ENCODE measurements at regions not wholly inside any gene's neighbourhood (a gene's known extent, or its start where the extent isn't known, plus 50 kb on each side); places are given as distances from the start of the nearest gene placed in this dataset.

GRCh38 chr6:133062696-133063306, 178.4 kb upstream of the EYA4 start:
- Histone ChIP-seq H3K4me3 (no peak overlapping the region), H3K9me3 (no peaks in the 10 kb centered on the region), H3K27ac (no peak overlapping the region), H3K27me3 (no peaks in the 10 kb centered on the region), H3K36me3 (no peaks in the 10 kb centered on the region), H3K4me1 (peaks cover 0 to 5% (median 0%) of the 10 kb centered on the region in 4 donors)
- TF ChIP-seq CTCF (IDR thresholded peaks at IDR 0.05) = no peak
- intact Hi-C loops (cut with DNase I; ENCODE audit: low total_unique reads) = no loop called here
- DNase-seq = no peak

- TF ChIP-seq CTCF (IDR thresholded peaks at IDR 0.05) = no peak
Measured at GRCh38 chr6:133067960-133068359, 173.2 kb upstream of the EYA4 start.

DNA sequence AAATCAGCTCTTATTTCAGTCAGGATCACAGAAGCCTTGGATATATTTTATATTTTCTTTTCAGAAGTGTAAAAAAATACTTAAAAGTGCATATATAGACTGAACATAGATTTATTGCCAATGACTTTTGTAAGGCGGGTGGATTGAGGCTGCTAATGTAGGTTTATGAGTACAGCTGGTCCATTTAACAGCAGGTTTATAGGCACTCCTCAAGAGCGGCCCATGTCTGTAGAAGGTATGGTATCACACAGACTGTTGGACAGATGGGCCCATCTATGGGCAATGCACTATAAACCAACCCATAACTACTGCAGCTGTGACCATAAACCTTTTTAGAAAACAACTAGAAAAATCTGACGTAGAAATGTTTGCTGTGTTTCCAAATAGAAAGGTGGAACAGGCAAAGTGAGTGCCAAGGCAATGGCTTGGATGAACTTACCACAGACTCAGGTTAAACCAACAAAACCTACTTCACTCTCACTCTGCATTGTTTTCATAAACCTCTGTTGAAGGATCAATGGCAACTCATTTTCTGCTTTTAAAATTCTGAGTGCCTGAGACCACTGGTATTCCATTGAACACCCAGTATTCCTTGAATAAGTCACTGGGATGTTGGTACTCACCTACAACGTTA, 170.6 kb upstream of the EYA4 start:
- DNase-seq = no peak

More at GRCh38 chr6:133067960-133068359, 173.2 kb upstream of the EYA4 start:
- no peak for DNase-seq
- no peaks in the 10 kb centered on the region for H3K36me3 ChIP-seq
- H3K27me3 ChIP-seq = no peaks in the 10 kb centered on the region
- intact Hi-C loops (cut with DNase I; ENCODE audit: low total_unique reads) = no loop called here
- H3K4me1 ChIP-seq = peaks cover 0 to under 1% (median 0%) of the 10 kb centered on the region in 4 donors
- no peaks in the 10 kb centered on the region for H3K9me3 ChIP-seq
- H3K27ac ChIP-seq = no peak overlapping the region
- no peak overlapping the region for H3K4me3 ChIP-seq

DNA sequence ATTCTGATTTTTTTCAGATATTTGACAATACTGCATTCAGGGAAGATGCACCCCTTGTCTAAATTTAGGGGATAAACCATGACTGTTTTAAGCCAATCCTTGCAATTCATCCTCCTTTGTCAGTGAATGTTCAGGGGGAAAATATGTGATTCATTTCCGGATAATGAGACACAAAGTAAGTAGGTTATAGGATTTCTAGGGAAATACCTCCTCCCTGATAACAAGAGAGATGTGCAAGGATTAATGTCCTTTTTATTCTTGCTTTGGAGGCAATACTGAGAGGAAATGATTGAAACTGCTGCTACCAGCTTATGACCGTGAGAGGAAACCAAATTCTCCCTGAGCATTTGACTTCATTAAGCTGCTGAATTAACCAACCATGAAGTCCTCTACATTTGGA, 161.3 kb upstream of the EYA4 start:
- intact Hi-C loops (cut with DNase I; ENCODE audit: low total_unique reads) = no loop called here
- Histone ChIP-seq H3K9me3 (no peaks in the 10 kb centered on the region), H3K4me3 (no peak overlapping the region), H3K27ac (no peak overlapping the region), H3K4me1 (no peaks in the 10 kb centered on the region), H3K27me3 (no peaks in the 10 kb centered on the region), H3K36me3 (no peaks in the 10 kb centered on the region)
- TF ChIP-seq CTCF (IDR thresholded peaks at IDR 0.05) = no peak
- no peak for DNase-seq

More for the DNA sequence above, 170.6 kb upstream of the EYA4 start:
- H3K27me3 ChIP-seq = no peaks in the 10 kb centered on the region
- H3K36me3 ChIP-seq = no peaks in the 10 kb centered on the region
- no peak for TF ChIP-seq CTCF (IDR thresholded peaks at IDR 0.05)
- H3K4me3 ChIP-seq = no peak overlapping the region
- H3K27ac ChIP-seq = no peak overlapping the region
- no peaks in the 10 kb centered on the region for H3K4me1 ChIP-seq
- H3K9me3 ChIP-seq = no peaks in the 10 kb centered on the region
- intact Hi-C loops (cut with DNase I; ENCODE audit: low total_unique reads) = no loop called here

GRCh38 chr6:133083248-133083967, 157.7 kb upstream of the EYA4 start:
- no peaks in the 10 kb centered on the region for H3K36me3 ChIP-seq
- H3K4me3 ChIP-seq = no peak overlapping the region
- no peaks in the 10 kb centered on the region for H3K4me1 ChIP-seq
- intact Hi-C loops (cut with DNase I; ENCODE audit: low total_unique reads) = no loop called here
- TF ChIP-seq CTCF (IDR thresholded peaks at IDR 0.05) = no peak
- no peak overlapping the region for H3K27ac ChIP-seq
- H3K27me3 ChIP-seq = no peaks in the 10 kb centered on the region
- no peak for DNase-seq
- H3K9me3 ChIP-seq = no peaks in the 10 kb centered on the region

All from tibial artery (tissue), 4 donors.